VCaP (cell line): ENCODE measurements at regions not wholly inside any gene's neighbourhood (a gene's known extent, or its start where the extent isn't known, plus 50 kb on each side); places are given as distances from the start of the nearest gene placed in this dataset.

Experiments used
- H3K27ac ChIP-seq: fragments of 450-650 bp; 2 replicates; pipeline ENCODE4 v1.5.1; 2017
- CTCF ChIP-seq: fragments of 450-650 bp; conservative IDR thresholded peaks from 2 replicates; pipeline ENCODE4 v1.5.1; 2017; ENCODE audit warnings: mild to moderate bottlenecking, moderate library complexity

GRCh38 chr18:78818961-78819360, 160.7 kb upstream of the SALL3 start:
- no peak for TF ChIP-seq CTCF
- no peak overlapping the region for H3K27ac ChIP-seq

DNA sequence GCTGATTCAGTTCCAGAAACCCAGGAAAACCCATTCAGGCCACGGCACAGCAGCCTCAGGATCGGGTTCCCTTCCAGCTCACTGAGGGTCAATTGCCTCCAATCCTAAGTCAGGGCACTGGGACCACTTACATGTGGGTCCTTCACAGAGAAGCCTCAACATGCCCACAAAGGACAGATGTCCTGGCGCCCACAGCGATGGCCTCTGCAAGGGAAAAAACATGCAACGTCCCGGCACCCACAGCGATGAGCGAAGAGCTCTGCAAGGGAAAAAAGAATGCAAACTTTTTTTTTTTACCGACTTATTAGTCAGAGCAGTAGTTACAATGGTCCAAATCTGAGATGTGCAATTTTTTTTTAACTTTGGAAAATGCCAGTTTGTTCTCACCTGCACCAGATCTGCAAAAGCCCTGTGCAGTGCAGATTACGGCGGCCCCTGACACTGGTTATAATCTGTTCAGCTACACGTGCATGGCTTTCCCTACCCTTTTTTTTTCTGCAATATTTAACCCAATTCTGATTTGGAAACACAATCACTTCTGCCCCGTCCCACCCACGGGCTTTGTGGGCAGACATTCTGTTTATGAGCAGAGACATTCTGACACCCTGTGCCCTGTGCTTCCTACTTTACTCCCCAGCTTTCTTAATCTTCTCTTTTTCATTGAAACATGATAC, 159.3 kb upstream of the SALL3 start:
- no peak for TF ChIP-seq CTCF

DNA sequence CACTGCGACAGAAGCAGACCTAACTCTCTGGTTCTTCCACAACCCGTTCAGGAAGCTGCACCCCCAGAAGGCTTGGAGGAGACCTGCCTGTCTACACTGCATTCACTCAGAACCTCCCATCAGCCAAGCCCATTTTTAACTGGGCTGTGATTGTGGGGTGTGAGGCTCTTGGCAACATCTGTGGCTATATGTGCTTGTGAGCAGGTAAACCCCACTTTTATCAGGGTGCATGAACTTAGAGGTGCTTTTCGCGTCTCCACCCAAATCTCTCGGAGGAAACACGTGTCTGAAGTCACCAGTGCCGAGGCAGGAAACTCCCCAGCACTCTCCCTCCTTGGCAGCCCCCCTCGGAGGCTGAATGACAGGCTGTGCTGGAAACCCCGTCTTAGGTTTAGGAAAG, 158.2 kb upstream of the SALL3 start:
- TF ChIP-seq CTCF = no peak
- no peak overlapping the region for H3K27ac ChIP-seq

More for the DNA sequence above, 159.3 kb upstream of the SALL3 start:
- H3K27ac ChIP-seq = no peak overlapping the region

DNA sequence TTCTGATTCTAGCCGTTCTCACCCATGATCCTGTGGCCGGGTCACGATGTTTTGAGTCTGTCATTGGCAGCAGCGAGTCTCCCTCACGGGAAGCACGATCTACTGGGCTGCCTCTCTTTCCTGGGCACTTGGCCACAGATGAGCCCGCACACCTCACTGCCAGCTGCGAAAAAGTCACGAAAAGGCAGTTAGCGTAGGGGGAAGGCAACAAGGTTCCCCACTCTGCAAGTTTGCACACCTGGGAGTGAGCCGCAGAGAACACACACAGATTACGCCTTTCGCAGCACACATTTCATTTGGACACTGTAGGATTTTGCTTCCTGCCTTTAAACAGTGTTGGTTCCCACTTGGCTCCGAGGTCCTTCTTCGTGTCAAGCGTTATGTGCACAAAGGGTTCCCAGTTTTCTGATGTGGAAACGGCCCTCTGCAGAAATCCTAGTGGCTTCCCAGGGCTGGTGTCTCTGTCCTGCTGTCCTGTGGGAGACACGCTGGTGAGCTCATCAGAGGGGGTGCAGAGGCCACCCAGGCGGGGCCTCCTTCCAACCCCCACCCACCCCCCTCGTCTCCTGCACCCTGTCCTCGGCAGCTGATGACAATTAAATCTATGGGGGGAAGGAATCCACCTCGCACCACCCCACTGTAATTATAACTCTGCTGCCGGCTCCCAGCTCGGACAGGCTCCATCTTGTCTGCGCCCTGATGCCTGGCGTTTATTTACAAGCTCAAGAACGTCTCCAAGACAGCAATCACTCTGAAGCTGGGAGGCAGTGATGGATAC, 157.3 kb upstream of the SALL3 start:
- TF ChIP-seq CTCF = no peak

DNA sequence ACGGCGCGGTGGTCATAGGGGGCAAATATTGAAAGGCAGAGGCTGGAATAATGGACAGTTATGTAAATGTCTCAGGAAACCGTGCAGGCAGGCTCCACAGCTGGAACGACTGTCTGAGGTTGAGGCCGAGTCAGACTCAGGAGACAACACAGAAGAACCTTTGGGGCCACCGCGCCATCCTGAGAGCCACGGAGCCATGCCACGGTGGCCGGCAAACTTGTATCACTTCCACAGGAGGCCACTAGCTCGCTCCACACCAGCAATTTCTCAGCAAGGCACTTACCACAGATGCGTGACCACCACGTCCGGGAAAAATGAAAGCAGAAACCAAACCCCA, 156.7 kb upstream of the SALL3 start:
- TF ChIP-seq CTCF = no peak
- H3K27ac ChIP-seq = no peak overlapping the region

More for the DNA sequence above, 157.3 kb upstream of the SALL3 start:
- H3K27ac ChIP-seq = no peak overlapping the region

DNA sequence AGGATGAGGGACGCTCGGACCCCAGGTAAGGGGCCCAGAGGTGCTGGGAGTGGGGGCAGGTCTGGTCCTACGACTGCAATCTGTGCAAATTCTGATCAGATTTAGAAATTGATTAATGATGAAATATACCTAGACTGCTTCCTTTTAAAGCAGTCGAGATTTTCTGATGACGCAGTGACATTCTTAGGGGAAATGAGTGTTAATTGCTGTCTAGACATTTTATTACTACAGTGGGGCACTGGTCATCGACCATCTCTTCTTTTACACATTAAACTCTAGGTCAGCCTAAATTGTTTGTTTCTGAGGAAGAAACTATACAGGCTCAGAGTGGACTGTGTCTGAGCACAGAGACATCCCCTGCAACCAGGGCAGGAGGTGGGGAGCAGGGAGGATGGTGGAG, 154.4 kb upstream of the SALL3 start:
- TF ChIP-seq CTCF = no peak
- H3K27ac ChIP-seq = no peak overlapping the region

GRCh38 chr18:78826631-78827030, 153.0 kb upstream of the SALL3 start:
- TF ChIP-seq CTCF = no peak
- no peak overlapping the region for H3K27ac ChIP-seq
